Aorta (tissue), 5 donors: ENCODE measurements at regions not wholly inside any gene's neighbourhood (a gene's known extent, or its start where the extent isn't known, plus 50 kb on each side); places are given as distances from the start of the nearest gene placed in this dataset.

Experiments used
- ATAC-seq: fragments of 200-7000 bp; cut with Tn5 transposase; one replicate; pipeline ENCODE4 v1.9.1; 2022; ENCODE audit warnings: moderate library complexity; ENCODE audit not compliant: low FRiP score
- DNase-seq, 2 donors: peaks; one replicate each; pipeline ENCODE4 v3.0.0-alpha.2; 2020
- H3K27ac ChIP-seq, 2 donors: one replicate each; pipeline ENCODE4 v1.5.1; 2013; ENCODE audit warnings: low read length in 2 of 2, mild to moderate bottlenecking in 2 of 2, moderate library complexity in 2 of 2, control low read depth in 1 of 2, inconsistent platforms in 1 of 2, low read depth in 1 of 2
- H3K27me3 ChIP-seq, 2 donors: one replicate each; pipeline ENCODE4 v1.6.1; 2013; ENCODE audit warnings: control low read depth in 1 of 2, low read length in 1 of 2, mild to moderate bottlenecking in 1 of 2, moderate library complexity in 1 of 2; ENCODE audit not compliant: insufficient read depth in 2 of 2, control insufficient read depth in 1 of 2
- H3K36me3 ChIP-seq, 2 donors: one replicate each; pipeline ENCODE4 v1.6.1; 2013; ENCODE audit warnings: control low read depth in 1 of 2, low read length in 1 of 2, mild to moderate bottlenecking in 1 of 2; ENCODE audit not compliant: insufficient read depth in 2 of 2, control insufficient read depth in 1 of 2
- H3K4me1 ChIP-seq, 2 donors: one replicate each; pipeline ENCODE4 v1.6.1; 2013; ENCODE audit warnings: low read length in 2 of 2, control low read depth in 1 of 2, mild to moderate bottlenecking in 1 of 2, moderate library complexity in 1 of 2; ENCODE audit not compliant: insufficient read depth in 2 of 2, control insufficient read depth in 1 of 2
- H3K4me3 ChIP-seq, 2 donors: one replicate each; pipeline ENCODE4 v1.5.1; 2013; ENCODE audit warnings: low read length in 2 of 2, control low read depth in 1 of 2, mild to moderate bottlenecking in 1 of 2
- H3K9me3 ChIP-seq: one replicate; pipeline ENCODE4 v1.6.1; 2013; ENCODE audit warnings: mild to moderate bottlenecking, low read length; ENCODE audit not compliant: control insufficient read depth
- WGBS, 2 donors: extraction: QIAGEN DNeasy Blood & Tissue Kit; methylation state at CpG; one replicate each; pipeline ENCODE4 v1.1.7; 2013; 5-methylcytosine and 5-hydroxymethylcytosine counted together
- intact Hi-C, 2 donors: fragments of 100-400 bp; cut with DNase I; formaldehyde crosslinking; loops; one replicate each; pipeline versions ENCODE4 v1.14.2 to v1.15.0; 2022
- donor health status: healthy with polysubstance abuse.
- donor health status: Bipolar disorder and iron deficiency.
- donor health status: DM: no; HTN: no; CAD: no.
- donor health status: DM: no; HTN: no; CAD: no.
- donor health status: DM: yes; HTN: yes; CAD: no.

GRCh38 chr11:15563054-15563453 lies 448.3 kb downstream of the INSC start:
- no peak overlapping the region for H3K27ac ChIP-seq
- no peak for ATAC-seq
- H3K9me3 ChIP-seq, result no peaks in the 10 kb centered on the region
- H3K4me3 ChIP-seq, result no peak overlapping the region
- no peak for DNase-seq
- no peaks in the 10 kb centered on the region for H3K27me3 ChIP-seq
- H3K36me3 ChIP-seq, result no peaks in the 10 kb centered on the region
- H3K4me1 ChIP-seq, result no peaks in the 10 kb centered on the region
- intact Hi-C loops, result no loop called here
- WGBS, 2 donors, result 60 to 61% methylated on average over 3 of the region's 3 CpGs

DNA sequence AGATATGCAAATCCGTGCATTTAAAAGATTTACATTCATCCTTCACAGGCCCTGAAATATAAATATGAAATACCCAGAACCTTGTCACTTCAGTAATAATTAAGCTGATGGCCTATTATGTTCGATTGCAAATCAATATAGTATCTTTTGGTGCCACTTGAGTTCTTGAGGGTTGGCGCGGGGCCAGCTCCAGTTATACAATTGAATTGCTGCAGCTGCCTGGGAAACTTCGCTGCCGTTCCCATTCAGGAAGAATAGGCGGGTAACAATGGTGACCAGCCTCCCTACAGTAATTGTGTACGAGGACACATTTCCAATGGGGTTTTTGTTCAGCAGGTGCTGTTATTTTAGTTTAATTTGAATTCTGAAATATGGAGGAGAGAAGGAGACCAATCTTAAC lies 451.2 kb downstream of the INSC start:
- DNase-seq, result no peak
- WGBS, 2 donors, result 90 to 93% methylated on average over 8 of the region's 8 CpGs

DNA sequence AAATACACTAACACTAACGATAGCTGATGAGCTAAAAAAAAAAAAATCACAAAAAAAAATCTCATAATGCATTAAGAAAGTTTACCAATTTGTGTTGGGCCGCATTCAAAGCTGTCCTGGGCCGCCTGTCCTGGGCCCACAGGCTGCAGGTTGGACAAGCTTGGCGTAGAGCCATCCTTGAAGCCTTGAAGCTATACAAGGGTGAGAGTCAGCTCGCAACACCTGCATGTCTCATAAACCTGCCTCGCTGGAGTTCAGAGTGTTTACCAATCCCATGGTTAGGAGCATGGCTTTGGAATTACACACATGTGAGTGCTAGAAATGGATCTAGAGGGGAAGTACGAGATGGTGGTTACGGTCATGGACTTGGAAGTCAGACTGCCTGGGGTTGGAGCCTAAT lies 453.7 kb downstream of the INSC start:
- no peaks in the 10 kb centered on the region for H3K4me1 ChIP-seq
- H3K4me3 ChIP-seq, result no peak overlapping the region
- DNase-seq, result no peak
- no peaks in the 10 kb centered on the region for H3K36me3 ChIP-seq
- WGBS, 2 donors, result 96 to 97% methylated on average over 8 of the region's 8 CpGs
- H3K27ac ChIP-seq, result no peak overlapping the region
- intact Hi-C loops, result no loop called here
- H3K9me3 ChIP-seq, result no peaks in the 10 kb centered on the region
- H3K27me3 ChIP-seq, result no peaks in the 10 kb centered on the region
- ATAC-seq, result no peak

More for the DNA sequence above, 451.2 kb downstream of the INSC start:
- intact Hi-C loops, result no loop called here
- Histone ChIP-seq H3K4me1 (no peaks in the 10 kb centered on the region), H3K27ac (no peak overlapping the region), H3K4me3 (no peak overlapping the region), H3K9me3 (no peaks in the 10 kb centered on the region), H3K36me3 (no peaks in the 10 kb centered on the region), H3K27me3 (no peaks in the 10 kb centered on the region)
- ATAC-seq, result no peak

- intact Hi-C loops, result no loop called here
- H3K36me3 ChIP-seq, result no peaks in the 10 kb centered on the region
- no peaks in the 10 kb centered on the region for H3K27me3 ChIP-seq
- no peak for DNase-seq
- H3K4me3 ChIP-seq, result no peak overlapping the region
- H3K27ac ChIP-seq, result no peak overlapping the region
- H3K4me1 ChIP-seq, result no peaks in the 10 kb centered on the region
- WGBS, 2 donors, result 6 to 8% methylated on average over 7 of the region's 7 CpGs
- ATAC-seq, result peak; percentile 51
- no peaks in the 10 kb centered on the region for H3K9me3 ChIP-seq
These were observed 454.7 kb downstream of the INSC start for GRCh38 chr11:15569305-15570025.

DNA sequence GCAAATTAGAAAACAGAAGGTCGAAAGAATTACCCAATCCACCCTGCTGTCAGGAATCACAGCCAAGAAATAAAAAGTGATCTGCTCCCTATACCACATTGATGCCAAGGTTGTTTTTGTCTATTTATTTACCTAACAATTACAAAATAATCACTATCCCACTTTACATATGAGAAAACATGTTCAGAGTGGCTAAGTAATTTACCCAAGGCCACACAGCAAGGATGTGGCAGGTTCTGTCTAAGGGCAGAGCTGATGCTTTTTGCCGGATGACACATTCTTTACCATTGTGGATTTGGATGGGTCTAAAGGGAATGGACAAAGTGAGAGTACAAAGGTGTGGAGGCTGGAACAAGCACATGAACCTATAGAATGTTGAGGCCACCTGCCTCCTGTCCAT lies 460.7 kb downstream of the INSC start:
- peaks cover 1% of the 10 kb centered on the region for H3K9me3 ChIP-seq
- no peak overlapping the region for H3K4me3 ChIP-seq
- ATAC-seq (no peak), DNase-seq (no peak)
- WGBS, 2 donors, result 88 to 93% methylated on average over 2 of the region's 2 CpGs
- H3K4me1 ChIP-seq, result no peaks in the 10 kb centered on the region
- peaks cover 0 to 2% of the 10 kb centered on the region in 2 donors for H3K27me3 ChIP-seq
- H3K27ac ChIP-seq, result no peak overlapping the region
- intact Hi-C loops, result no loop called here
- H3K36me3 ChIP-seq, result no peaks in the 10 kb centered on the region

DNA sequence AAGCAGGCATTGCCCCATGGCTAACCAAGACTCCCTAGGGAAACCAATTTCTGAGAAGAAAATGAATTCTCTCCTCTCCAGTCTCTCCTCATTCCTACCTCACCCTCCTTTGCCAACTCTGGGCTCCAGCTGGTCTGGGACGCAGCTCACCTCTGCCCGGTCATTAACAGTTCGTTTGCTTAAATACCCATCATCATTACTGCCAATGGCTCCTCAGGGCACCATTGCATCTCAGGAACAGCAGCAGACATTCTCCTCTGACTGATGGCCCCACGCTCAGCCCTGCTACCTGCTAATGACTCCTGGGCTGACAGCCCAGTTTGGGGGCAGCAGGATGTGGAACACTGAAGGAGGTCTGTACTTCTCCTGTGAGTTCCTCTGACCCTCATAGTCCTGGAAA lies 462.0 kb downstream of the INSC start:
- H3K4me1 ChIP-seq, result no peaks in the 10 kb centered on the region
- H3K9me3 ChIP-seq, result peaks cover 1% of the 10 kb centered on the region
- peaks cover 0 to 2% of the 10 kb centered on the region in 2 donors for H3K27me3 ChIP-seq
- ATAC-seq (no peak), DNase-seq (no peak)
- H3K4me3 ChIP-seq, result no peak overlapping the region
- intact Hi-C loops, result no loop called here
- H3K36me3 ChIP-seq, result no peaks in the 10 kb centered on the region
- 71 to 75% methylated on average over 4 of the region's 4 CpGs for WGBS, 2 donors
- H3K27ac ChIP-seq, result no peak overlapping the region

- WGBS, 2 donors, result 68 to 75% methylated on average over 2 of the region's 2 CpGs
- Histone ChIP-seq H3K9me3 (peaks cover 1% of the 10 kb centered on the region), H3K36me3 (no peaks in the 10 kb centered on the region), H3K27ac (no peak overlapping the region), H3K27me3 (peaks cover 0 to 2% of the 10 kb centered on the region in 2 donors), H3K4me3 (no peak overlapping the region), H3K4me1 (no peaks in the 10 kb centered on the region)
- intact Hi-C loops, result no loop called here
- DNase-seq, result no peak
- ATAC-seq, result no peak
These were observed 462.8 kb downstream of the INSC start for GRCh38 chr11:15577519-15577918.

GRCh38 chr11:15579287-15580001 lies 464.7 kb downstream of the INSC start:
- H3K36me3 ChIP-seq, result no peaks in the 10 kb centered on the region
- DNase-seq, result no peak
- no peak overlapping the region for H3K27ac ChIP-seq
- no peak for ATAC-seq
- no peaks in the 10 kb centered on the region for H3K4me1 ChIP-seq
- H3K27me3 ChIP-seq, result peaks cover 0 to 2% of the 10 kb centered on the region in 2 donors
- no peak overlapping the region for H3K4me3 ChIP-seq
- H3K9me3 ChIP-seq, result peaks cover 1% of the 10 kb centered on the region
- intact Hi-C loops, result no loop called here
- WGBS, 2 donors, result 84 to 86% methylated on average over 12 of the region's 12 CpGs
